ENCODE measurements at regions not wholly inside any gene's neighbourhood (a gene's known extent, or its start where the extent isn't known, plus 50 kb on each side); places are given as distances from the start of the nearest gene placed in this dataset.

DNA sequence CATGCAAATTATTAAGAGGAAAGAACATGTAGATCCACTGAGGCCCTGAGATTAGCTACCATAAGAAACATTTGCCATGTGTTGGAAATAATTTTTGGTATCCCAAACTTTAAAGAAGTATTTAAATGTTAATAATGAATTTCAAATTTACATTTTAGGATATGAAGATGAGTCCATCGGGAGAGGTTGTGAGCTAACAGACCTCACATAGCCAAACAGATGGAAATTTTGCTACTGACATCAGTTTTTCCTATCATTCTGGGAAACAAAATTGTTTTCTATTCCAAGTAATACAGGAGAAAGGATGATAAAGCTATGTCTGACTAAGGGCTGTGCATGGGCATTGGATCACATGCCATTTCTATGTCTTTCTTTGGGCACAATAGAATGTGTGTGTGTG lies 809.6 kb downstream of the TENT5A start:
- intact Hi-C loops (cut with DNase I), result no loop called here
- H3K27me3 ChIP-seq, result no peaks in the 10 kb centered on the region
- no peak overlapping the region for H3K4me3 ChIP-seq
- no peak overlapping the region for H3K27ac ChIP-seq (replicated peaks in 1 of 4)
- H3K4me1 ChIP-seq, result peaks cover 0 to 13% (median 8%) of the 10 kb centered on the region in 4 donors
- peaks cover 0 to under 1% (median 0%) of the 10 kb centered on the region in 4 donors for H3K9me3 ChIP-seq
- WGBS, result 68% methylated on average over 1 of the region's 1 CpG
- TF ChIP-seq, protein P1, sequence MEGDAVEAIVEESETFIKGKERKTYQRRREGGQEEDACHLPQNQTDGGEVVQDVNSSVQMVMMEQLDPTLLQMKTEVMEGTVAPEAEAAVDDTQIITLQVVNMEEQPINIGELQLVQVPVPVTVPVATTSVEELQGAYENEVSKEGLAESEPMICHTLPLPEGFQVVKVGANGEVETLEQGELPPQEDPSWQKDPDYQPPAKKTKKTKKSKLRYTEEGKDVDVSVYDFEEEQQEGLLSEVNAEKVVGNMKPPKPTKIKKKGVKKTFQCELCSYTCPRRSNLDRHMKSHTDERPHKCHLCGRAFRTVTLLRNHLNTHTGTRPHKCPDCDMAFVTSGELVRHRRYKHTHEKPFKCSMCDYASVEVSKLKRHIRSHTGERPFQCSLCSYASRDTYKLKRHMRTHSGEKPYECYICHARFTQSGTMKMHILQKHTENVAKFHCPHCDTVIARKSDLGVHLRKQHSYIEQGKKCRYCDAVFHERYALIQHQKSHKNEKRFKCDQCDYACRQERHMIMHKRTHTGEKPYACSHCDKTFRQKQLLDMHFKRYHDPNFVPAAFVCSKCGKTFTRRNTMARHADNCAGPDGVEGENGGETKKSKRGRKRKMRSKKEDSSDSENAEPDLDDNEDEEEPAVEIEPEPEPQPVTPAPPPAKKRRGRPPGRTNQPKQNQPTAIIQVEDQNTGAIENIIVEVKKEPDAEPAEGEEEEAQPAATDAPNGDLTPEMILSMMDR (IDR thresholded peaks at IDR 0.05), result no peak
- no peak for TF ChIP-seq POLR2AphosphoS5 (IDR thresholded peaks at IDR 0.05)
- DNase-seq (ENCODE audit: extremely low spot score), result no peak
- H3K36me3 ChIP-seq, result no peaks in the 10 kb centered on the region

DNA sequence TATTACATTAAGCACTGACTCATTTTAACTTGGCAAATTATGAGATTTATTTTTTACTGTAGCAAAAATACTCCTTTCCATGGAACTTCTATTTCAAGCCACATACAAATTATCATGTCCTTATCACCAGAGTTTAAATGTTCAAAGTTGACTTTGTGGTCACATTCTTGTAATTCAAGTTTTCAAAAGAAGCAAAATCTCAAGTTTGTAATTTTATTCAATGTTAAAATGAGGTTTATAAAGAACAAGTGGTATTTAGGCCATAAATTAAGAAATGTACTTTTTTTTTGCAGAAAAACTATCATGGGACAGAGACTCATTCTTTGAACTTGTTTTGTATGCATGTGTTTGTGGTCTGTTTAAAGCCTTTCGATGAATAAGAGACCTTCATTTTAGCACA lies 811.5 kb downstream of the TENT5A start:
- Histone ChIP-seq H3K27ac (replicated peaks in 1 of 4) (no peak overlapping the region), H3K4me3 (no peak overlapping the region), H3K36me3 (no peaks in the 10 kb centered on the region), H3K4me1 (peaks cover 0 to 13% (median 8%) of the 10 kb centered on the region in 4 donors), H3K9me3 (peaks cover 0 to 14% (median 2%) of the 10 kb centered on the region in 4 donors), H3K27me3 (no peaks in the 10 kb centered on the region)
- WGBS, result 83% methylated on average over 1 of the region's 1 CpG
- intact Hi-C loops (cut with DNase I), result no loop called here
- DNase-seq (ENCODE audit: extremely low spot score), result no peak
- no peak for TF ChIP-seq POLR2A (IDR thresholded peaks at IDR 0.05; ENCODE audit: low read depth)
- no peak for TF ChIP-seq EP300 (IDR thresholded peaks at IDR 0.05)
- TF ChIP-seq, protein P1 (IDR thresholded peaks at IDR 0.05), result no peak
- TF ChIP-seq POLR2AphosphoS5 (IDR thresholded peaks at IDR 0.05), result no peak

DNA sequence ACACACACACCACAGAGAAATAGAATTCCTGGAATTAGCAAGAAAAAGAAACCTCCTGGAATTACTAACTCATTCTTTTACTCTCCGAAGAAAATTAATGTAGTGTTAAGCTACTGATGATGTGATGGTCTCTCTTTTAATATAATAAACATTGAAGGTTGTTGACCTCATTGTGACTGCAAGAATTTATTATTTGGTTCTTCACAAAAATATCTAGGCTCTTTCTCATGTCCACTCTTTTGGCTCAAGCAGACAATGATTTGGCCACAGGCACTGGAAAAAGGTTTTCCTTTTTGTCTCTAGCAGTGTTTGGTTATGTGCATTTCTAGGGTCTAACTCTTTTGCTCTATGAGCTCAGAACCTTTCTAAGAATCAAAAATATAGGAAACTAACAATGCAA lies 811.9 kb downstream of the TENT5A start:
- H3K9me3 ChIP-seq, result peaks cover 0 to 14% (median 2%) of the 10 kb centered on the region in 4 donors
- H3K27me3 ChIP-seq, result no peaks in the 10 kb centered on the region
- no peak overlapping the region for H3K27ac ChIP-seq (replicated peaks in 1 of 4)
- intact Hi-C loops (cut with DNase I), result no loop called here
- DNase-seq (ENCODE audit: extremely low spot score), result no peak
- H3K4me3 ChIP-seq, result no peak overlapping the region
- TF ChIP-seq, protein P1 (IDR thresholded peaks at IDR 0.05), result no peak
- TF ChIP-seq POLR2A (IDR thresholded peaks at IDR 0.05; ENCODE audit: low read depth) (no peak), POLR2AphosphoS5 (IDR thresholded peaks at IDR 0.05) (no peak), EP300 (IDR thresholded peaks at IDR 0.05) (no peak)
- H3K36me3 ChIP-seq, result no peaks in the 10 kb centered on the region
- H3K4me1 ChIP-seq, result peaks cover 0 to 13% (median 8%) of the 10 kb centered on the region in 4 donors
- WGBS, result 16% methylated on average over 1 of the region's 1 CpG

DNA sequence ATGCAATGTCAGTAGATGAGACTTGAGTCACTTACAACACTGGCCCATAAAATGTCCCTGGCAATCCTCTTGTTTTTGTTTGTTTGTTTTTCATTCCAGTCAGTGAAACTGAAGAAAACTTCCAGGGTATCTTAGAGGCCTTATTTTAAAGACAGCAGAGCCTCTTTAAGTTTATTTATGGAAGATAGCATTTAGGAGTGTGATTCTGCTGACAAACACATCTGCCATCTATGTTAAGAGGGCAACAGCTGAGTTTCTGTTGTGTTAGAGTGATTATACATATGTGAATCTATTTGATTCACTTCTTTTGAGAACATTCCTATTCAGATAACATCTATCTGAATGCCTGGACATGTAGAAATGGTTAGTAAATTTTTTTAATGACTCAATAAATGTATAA lies 812.6 kb downstream of the TENT5A start:
- no peak for TF ChIP-seq EP300 (IDR thresholded peaks at IDR 0.05)
- TF ChIP-seq, protein P1 (IDR thresholded peaks at IDR 0.05), result no peak
- DNase-seq (ENCODE audit: extremely low spot score), result no peak
- intact Hi-C loops (cut with DNase I), result no loop called here
- Histone ChIP-seq H3K27me3 (no peaks in the 10 kb centered on the region), H3K4me3 (no peak overlapping the region), H3K9me3 (peaks cover 0 to 14% (median 3%) of the 10 kb centered on the region in 4 donors), H3K27ac (replicated peaks in 1 of 4) (no peak overlapping the region), H3K4me1 (peaks cover 0 to 13% (median 8%) of the 10 kb centered on the region in 4 donors), H3K36me3 (no peaks in the 10 kb centered on the region)

DNA sequence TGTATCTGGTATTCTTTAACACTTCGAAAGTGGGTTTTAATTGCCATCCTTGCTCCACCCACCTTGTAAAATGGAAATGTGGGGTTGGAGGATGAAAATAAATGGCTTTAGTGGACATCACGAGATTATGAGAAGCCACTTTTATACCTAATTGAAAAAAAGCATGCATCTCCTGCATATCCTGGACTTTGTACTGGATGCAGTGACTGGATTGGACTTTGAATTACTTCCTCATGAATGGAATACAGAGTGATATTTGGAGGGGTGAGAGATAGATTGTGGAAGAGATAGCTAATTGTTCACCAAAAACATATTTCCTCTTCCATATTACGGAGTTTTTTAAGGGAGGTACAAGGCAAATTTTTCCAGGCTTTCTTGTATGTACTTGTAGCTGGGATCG lies 813.0 kb downstream of the TENT5A start:
- intact Hi-C loops (cut with DNase I), result no loop called here
- no peak overlapping the region for H3K27ac ChIP-seq (replicated peaks in 1 of 4)
- H3K4me1 ChIP-seq, result peaks cover 0 to 13% (median 8%) of the 10 kb centered on the region in 4 donors
- TF ChIP-seq POLR2A (IDR thresholded peaks at IDR 0.05; ENCODE audit: low read depth), result no peak
- TF ChIP-seq, protein P1 (IDR thresholded peaks at IDR 0.05), result no peak
- no peak for TF ChIP-seq POLR2AphosphoS5 (IDR thresholded peaks at IDR 0.05)
- TF ChIP-seq EP300 (IDR thresholded peaks at IDR 0.05), result no peak
- no peak overlapping the region for H3K4me3 ChIP-seq
- whole genome bisulfite sequencing, result 79% methylated on average over 4 of the region's 4 CpGs
- H3K27me3 ChIP-seq, result no peaks in the 10 kb centered on the region
- no peak for DNase-seq (ENCODE audit: extremely low spot score)
- no peaks in the 10 kb centered on the region for H3K36me3 ChIP-seq
- peaks cover 0 to 18% (median 4%) of the 10 kb centered on the region in 4 donors for H3K9me3 ChIP-seq

Measured in esophagus muscularis mucosa (tissue), 4 donors.